Uterus (tissue), 3 donors: ENCODE measurements at regions not wholly inside any gene's neighbourhood (a gene's known extent, or its start where the extent isn't known, plus 50 kb on each side); places are given as distances from the start of the nearest gene placed in this dataset.

Experiments
- DNase-seq, 2 donors: peaks; one replicate each; pipeline ENCODE4 v3.0.0-alpha.2; 2019 to 2020
- H3K27ac ChIP-seq, 2 donors: fragments of 200-600 bp; sonication (generic); 1 replicate in 1 of 2; 2 replicates in 1 of 2; pipeline ENCODE4 v1.5.1; 2016 to 2018
- H3K27me3 ChIP-seq, 2 donors: fragments of 200-600 bp; sonication (generic); one replicate each; pipeline ENCODE4 v1.5.1; 2018 to 2019; ENCODE audit warnings: control low read depth in 1 of 2
- H3K36me3 ChIP-seq, 2 donors: fragments of 200-600 bp; sonication (generic); one replicate each; pipeline ENCODE4 v1.5.1; 2019; ENCODE audit warnings: control low read depth in 1 of 2
- H3K4me1 ChIP-seq, 2 donors: fragments of 200-600 bp; sonication (generic); one replicate each; pipeline ENCODE4 v1.5.1; 2018 to 2019; ENCODE audit warnings: control low read depth in 1 of 2
- H3K4me3 ChIP-seq, 2 donors: fragments of 200-600 bp; sonication (generic); 1 replicate in 1 of 2; 2 replicates in 1 of 2; pipeline ENCODE4 v1.5.1; 2018 to 2019; ENCODE audit warnings: mild to moderate bottlenecking in 1 of 2
- H3K9me3 ChIP-seq, 2 donors: fragments of 200-600 bp; sonication (generic); one replicate each; pipeline ENCODE4 v1.5.1; 2019; ENCODE audit warnings: control low read depth in 1 of 2
- POLR2A ChIP-seq, 2 donors: fragments of 450-650 bp; IDR thresholded peaks; one replicate each; pipeline ENCODE4 v1.6.1; 2016; ENCODE audit warnings: antibody characterized with exemption in 2 of 2, mild to moderate bottlenecking in 1 of 2, moderate library complexity in 1 of 2
- intact Hi-C: fragments of 100-400 bp; cut with DNase I; formaldehyde crosslinking; loops from one replicate; pipeline ENCODE4 v1.15.1; 2023; ENCODE audit warnings: low total_unique reads
- TF ChIP-seq, protein P1 (sequence below), 4 experiments: fragments of 200-600 bp in 2 of 4; fragments of 450-650 bp in 2 of 4; sonication (generic) in 2 of 4; IDR thresholded peaks; one replicate each; pipeline ENCODE4 v1.5.1; 2016 to 2019; ENCODE audit warnings: antibody characterized with exemption in 4 of 4, mild to moderate bottlenecking in 2 of 4, moderate library complexity in 1 of 4
- donor health status: DM: yes; HTN: yes; CAD: no.

DNA sequence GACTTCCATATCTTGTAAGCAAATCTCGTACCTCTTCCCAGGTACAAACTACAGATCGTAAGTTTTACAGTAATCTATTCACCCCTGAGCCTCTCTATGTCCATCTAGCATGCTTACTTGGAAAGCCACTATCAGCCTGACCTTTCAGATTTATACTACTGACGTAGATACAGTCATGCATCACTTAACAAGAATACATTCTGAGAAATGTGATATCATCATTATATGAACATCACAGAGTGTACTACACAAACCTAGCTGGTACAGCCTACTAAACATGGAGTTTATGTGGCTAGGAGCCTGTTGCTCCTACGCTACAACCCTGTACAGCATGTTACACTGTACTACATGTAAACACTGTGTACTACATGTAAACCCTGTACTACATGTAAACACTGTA lies 293.2 kb upstream of the ZNF804A start:
- Histone ChIP-seq H3K27me3 (no peaks in the 10 kb centered on the region), H3K9me3 (no peaks in the 10 kb centered on the region), H3K27ac (no peak overlapping the region), H3K4me1 (no peaks in the 10 kb centered on the region), H3K4me3 (no peak overlapping the region), H3K36me3 (no peaks in the 10 kb centered on the region)
- TF ChIP-seq, protein P1, sequence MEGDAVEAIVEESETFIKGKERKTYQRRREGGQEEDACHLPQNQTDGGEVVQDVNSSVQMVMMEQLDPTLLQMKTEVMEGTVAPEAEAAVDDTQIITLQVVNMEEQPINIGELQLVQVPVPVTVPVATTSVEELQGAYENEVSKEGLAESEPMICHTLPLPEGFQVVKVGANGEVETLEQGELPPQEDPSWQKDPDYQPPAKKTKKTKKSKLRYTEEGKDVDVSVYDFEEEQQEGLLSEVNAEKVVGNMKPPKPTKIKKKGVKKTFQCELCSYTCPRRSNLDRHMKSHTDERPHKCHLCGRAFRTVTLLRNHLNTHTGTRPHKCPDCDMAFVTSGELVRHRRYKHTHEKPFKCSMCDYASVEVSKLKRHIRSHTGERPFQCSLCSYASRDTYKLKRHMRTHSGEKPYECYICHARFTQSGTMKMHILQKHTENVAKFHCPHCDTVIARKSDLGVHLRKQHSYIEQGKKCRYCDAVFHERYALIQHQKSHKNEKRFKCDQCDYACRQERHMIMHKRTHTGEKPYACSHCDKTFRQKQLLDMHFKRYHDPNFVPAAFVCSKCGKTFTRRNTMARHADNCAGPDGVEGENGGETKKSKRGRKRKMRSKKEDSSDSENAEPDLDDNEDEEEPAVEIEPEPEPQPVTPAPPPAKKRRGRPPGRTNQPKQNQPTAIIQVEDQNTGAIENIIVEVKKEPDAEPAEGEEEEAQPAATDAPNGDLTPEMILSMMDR (IDR thresholded peaks at IDR 0.05), result no peak
- no peak for TF ChIP-seq POLR2A (IDR thresholded peaks at IDR 0.05)
- no peak for DNase-seq
- intact Hi-C loops, result no loop called here

DNA sequence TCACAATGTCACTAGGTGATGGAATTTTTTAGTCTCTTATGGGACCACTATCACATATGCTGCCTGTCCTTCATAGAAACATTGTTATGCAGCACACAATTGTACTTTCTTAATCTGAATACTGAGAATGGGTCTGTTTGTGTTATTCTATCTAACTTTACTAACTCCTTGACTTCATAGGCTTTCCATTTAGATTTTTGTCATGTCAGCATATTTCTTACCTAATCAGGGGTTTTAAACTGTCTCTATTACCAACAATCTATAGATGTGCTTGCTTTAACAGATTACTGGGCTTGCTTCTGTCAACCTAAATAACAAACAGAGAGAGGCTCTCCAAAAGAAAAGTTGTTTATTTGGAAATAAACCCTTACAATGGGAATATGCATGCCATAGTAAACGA lies 289.6 kb upstream of the ZNF804A start:
- no peaks in the 10 kb centered on the region for H3K36me3 ChIP-seq
- no peaks in the 10 kb centered on the region for H3K9me3 ChIP-seq
- no peak for TF ChIP-seq POLR2A (IDR thresholded peaks at IDR 0.05)
- TF ChIP-seq, protein P1 (IDR thresholded peaks at IDR 0.05), result no peak
- no peak overlapping the region for H3K27ac ChIP-seq
- no peaks in the 10 kb centered on the region for H3K27me3 ChIP-seq
- no peak for DNase-seq
- intact Hi-C loops, result no loop called here
- no peak overlapping the region for H3K4me3 ChIP-seq
- no peaks in the 10 kb centered on the region for H3K4me1 ChIP-seq

DNA sequence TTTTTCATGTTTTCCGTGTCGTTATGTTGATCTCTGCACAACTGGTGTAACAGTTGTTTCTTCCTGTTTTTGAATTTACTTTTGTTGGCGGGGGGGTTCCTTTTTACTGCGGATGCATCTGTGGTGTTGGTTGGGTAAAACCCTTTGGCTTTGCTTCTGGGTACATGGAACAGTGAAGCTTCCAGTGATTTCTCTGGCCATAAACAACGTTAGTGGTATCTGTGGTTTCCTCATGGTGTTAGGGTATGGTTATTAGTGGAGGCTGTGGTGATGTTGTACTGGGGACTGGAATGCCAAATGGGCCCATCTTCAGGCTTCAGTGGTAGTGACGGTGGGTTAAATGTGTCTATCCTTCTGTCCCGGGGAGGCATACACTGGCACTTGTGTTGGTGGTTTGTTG lies 285.4 kb upstream of the ZNF804A start:
- Histone ChIP-seq H3K4me3 (no peak overlapping the region), H3K27ac (no peak overlapping the region), H3K9me3 (no peaks in the 10 kb centered on the region), H3K27me3 (no peaks in the 10 kb centered on the region), H3K4me1 (no peaks in the 10 kb centered on the region), H3K36me3 (no peaks in the 10 kb centered on the region)
- TF ChIP-seq, protein P1 (IDR thresholded peaks at IDR 0.05), result no peak
- no peak for TF ChIP-seq POLR2A (IDR thresholded peaks at IDR 0.05)
- no peak for DNase-seq
- intact Hi-C loops, result no loop called here

DNA sequence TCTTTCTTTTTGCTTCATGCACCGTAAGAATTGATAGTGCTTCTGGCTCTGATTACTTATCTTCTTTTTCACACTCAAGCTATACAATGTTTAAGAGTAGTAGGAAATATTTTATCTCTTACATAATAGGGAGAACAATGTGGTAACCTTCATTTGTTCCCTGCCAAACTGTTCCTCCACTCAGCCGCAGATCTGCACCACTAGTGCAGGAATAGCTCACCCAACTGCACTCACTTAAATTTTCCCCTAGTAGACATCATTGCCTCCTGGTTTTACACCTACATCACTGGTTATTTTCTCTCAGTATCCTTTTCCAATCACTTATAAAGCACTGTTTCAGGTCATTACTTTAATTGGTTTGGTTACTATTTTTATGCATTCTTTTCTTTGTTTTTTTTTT lies 283.5 kb upstream of the ZNF804A start:
- intact Hi-C loops, result no loop called here
- Histone ChIP-seq H3K27me3 (no peaks in the 10 kb centered on the region), H3K27ac (no peak overlapping the region), H3K9me3 (no peaks in the 10 kb centered on the region), H3K36me3 (no peaks in the 10 kb centered on the region), H3K4me1 (no peaks in the 10 kb centered on the region), H3K4me3 (no peak overlapping the region)
- no peak for DNase-seq
- TF ChIP-seq, protein P1 (IDR thresholded peaks at IDR 0.05), result no peak
- no peak for TF ChIP-seq POLR2A (IDR thresholded peaks at IDR 0.05)

DNA sequence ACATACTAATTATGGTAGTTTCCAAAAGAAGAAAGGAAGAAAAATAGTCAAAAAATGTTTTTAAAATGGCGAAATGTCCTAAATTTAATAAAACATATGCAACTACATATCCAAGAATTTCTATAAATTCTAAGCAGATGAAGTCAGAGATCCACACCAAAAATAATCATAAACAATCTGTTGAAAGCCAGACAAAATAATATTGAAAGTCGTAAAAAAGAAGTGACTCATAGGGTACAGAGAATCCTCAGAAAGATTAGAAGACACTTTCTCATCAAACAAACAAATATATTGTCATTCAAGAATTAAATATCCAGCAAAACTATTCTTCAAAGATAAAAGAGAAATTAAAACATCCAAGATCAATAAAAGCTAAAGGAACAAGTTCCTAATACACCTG lies 281.4 kb upstream of the ZNF804A start:
- no peak for DNase-seq
- no peak overlapping the region for H3K27ac ChIP-seq
- TF ChIP-seq, protein P1 (IDR thresholded peaks at IDR 0.05), result no peak
- H3K36me3 ChIP-seq, result no peaks in the 10 kb centered on the region
- no peaks in the 10 kb centered on the region for H3K4me1 ChIP-seq
- no peak overlapping the region for H3K4me3 ChIP-seq
- intact Hi-C loops, result no loop called here
- H3K9me3 ChIP-seq, result no peaks in the 10 kb centered on the region
- no peaks in the 10 kb centered on the region for H3K27me3 ChIP-seq
